ENCODE measurements at regions not wholly inside any gene's neighbourhood (a gene's known extent, or its start where the extent isn't known, plus 50 kb on each side); places are given as distances from the start of the nearest gene placed in this dataset.
"Not testable (repeated sequence)": the region's sequence is repeated elsewhere in the genome, so short reads cannot be mapped to it uniquely, and the experiment has no call there.

GRCh38 chr15:92772626-92773244 lies 117.2 kb upstream of the FAM174B start:
- TF ChIP-seq, protein P1, sequence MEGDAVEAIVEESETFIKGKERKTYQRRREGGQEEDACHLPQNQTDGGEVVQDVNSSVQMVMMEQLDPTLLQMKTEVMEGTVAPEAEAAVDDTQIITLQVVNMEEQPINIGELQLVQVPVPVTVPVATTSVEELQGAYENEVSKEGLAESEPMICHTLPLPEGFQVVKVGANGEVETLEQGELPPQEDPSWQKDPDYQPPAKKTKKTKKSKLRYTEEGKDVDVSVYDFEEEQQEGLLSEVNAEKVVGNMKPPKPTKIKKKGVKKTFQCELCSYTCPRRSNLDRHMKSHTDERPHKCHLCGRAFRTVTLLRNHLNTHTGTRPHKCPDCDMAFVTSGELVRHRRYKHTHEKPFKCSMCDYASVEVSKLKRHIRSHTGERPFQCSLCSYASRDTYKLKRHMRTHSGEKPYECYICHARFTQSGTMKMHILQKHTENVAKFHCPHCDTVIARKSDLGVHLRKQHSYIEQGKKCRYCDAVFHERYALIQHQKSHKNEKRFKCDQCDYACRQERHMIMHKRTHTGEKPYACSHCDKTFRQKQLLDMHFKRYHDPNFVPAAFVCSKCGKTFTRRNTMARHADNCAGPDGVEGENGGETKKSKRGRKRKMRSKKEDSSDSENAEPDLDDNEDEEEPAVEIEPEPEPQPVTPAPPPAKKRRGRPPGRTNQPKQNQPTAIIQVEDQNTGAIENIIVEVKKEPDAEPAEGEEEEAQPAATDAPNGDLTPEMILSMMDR (IDR thresholded peaks at IDR 0.05; ENCODE audit: insufficient read depth, low read length) = no peak
- no peak for DNase-seq (ENCODE audit: low read depth)
- no peak overlapping the region for H3K4me3 ChIP-seq (ENCODE audit: low read depth, low read length)

DNA sequence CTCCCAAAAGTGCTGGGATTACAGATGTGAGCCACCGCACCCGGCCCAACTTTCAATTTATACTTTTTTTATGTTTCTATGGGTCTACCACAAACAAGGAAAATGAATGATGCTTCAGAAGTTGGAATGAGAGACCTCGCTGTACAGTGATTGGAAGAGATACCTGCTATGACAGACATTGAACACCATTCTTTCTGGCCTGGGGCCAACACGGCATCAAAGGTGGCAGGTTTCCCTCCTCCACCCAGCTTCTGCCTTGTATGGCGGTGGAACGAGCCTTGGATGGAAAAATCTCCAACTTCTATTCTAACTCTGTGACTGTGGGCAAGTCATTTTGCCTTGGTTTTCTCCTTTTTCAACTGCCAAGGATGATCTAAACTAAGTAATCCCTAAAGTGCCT lies 117.8 kb upstream of the FAM174B start:
- H3K4me3 ChIP-seq (ENCODE audit: low read depth, low read length) = no peak overlapping the region
- DNase-seq (ENCODE audit: low read depth) = no peak
- TF ChIP-seq, protein P1 (IDR thresholded peaks at IDR 0.05; ENCODE audit: insufficient read depth, low read length) = no peak

- no peak for DNase-seq (ENCODE audit: low read depth)
- TF ChIP-seq, protein P1 (IDR thresholded peaks at IDR 0.05; ENCODE audit: insufficient read depth, low read length) = no peak
- no peak overlapping the region for H3K4me3 ChIP-seq (ENCODE audit: low read depth, low read length)
Measured at GRCh38 chr15:92779874-92780273, 120.2 kb upstream of the CHD2 start.

DNA sequence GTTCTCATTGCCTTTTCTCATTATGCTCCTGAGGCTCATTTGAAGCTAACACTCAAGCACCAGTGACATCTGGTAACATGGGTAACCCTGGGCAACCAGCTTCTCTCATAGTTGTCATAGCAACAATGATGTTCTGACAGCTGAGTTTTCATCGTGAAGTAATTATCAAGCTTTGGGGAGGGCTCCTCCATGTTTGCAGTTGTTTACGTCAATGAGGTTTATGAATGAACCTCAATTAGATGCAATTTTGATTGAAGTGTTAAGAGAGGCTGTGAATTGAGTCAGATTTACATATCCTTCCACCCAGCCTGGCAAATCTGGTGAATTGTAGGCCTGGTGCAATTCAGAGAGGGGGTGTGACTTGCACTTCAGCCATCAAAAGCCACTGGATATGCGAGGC lies 119.3 kb upstream of the CHD2 start:
- H3K4me3 ChIP-seq (ENCODE audit: low read depth, low read length) = no peak overlapping the region
- TF ChIP-seq, protein P1 (IDR thresholded peaks at IDR 0.05; ENCODE audit: insufficient read depth, low read length) = no peak
- no peak for DNase-seq (ENCODE audit: low read depth)

- H3K4me3 ChIP-seq (ENCODE audit: low read depth, low read length) = no peak overlapping the region
- TF ChIP-seq, protein P1 (IDR thresholded peaks at IDR 0.05; ENCODE audit: insufficient read depth, low read length) = no peak
- no peak for DNase-seq (ENCODE audit: low read depth)
Measured at GRCh38 chr15:92781925-92782453, 118.1 kb upstream of the CHD2 start.

DNA sequence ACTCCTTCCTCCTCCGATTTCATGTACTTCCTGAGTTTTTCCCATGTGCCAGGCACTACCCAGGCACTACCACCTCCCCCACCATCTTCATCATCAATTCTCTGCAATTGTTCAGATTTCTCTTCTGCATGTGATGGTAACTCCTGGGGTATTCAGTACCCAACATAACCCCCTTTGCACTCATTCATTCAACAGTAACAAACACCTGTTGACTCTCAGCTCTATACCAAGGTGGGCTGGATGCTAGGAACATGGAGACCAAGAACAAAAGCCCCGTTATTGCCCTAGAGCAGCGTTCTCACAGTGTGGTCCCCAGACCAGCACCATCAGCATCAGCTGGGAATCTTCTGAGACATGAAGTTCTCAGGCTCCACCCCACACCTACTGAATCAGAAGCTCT lies 113.0 kb upstream of the CHD2 start:
- TF ChIP-seq, protein P1 (IDR thresholded peaks at IDR 0.05; ENCODE audit: insufficient read depth, low read length) = no peak
- H3K4me3 ChIP-seq (ENCODE audit: low read depth, low read length) = no peak overlapping the region
- DNase-seq (ENCODE audit: low read depth) = no peak

DNA sequence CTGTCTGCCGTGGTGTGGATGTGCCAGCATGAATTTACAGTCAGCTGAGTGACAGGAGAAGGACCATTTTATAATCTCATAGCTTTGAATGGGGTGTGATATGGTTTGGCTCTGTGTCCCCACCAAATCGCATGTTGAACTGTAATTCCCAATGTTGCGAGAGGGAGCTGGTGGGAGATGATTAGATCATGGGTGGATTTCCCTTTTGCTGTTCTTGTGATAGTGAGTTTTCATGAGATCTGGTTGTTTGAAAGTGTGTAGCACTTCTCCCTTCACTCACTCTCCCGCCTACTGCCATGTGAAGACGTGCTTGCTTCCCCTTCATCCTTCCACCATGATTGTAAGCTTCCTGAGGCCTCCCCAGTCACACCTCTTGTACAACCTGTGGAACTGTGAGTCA lies 111.9 kb upstream of the CHD2 start:
- no peak overlapping the region for H3K4me3 ChIP-seq (ENCODE audit: low read depth, low read length)
- TF ChIP-seq, protein P1 (IDR thresholded peaks at IDR 0.05; ENCODE audit: insufficient read depth, low read length) = no peak
- DNase-seq (ENCODE audit: low read depth) = no peak

DNA sequence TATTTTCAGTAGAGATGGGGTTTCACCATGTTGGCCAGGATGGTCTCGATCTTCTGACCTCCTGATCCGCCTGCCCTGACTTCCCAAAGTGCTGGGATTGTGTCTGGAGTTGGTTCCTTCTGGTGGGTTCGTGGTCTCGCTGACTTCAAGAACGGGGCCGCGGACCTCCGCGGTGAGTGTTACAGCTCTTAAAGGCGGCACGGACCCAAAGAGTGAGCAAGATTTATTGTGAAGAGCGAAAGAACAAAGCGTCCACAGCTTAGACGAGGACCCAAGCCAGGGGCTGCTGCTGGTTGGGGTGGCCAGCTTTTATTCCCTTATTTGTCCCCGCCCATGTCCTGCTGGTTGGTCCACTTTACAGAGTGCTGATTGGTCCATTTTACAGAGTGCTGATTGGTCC lies 111.3 kb upstream of the CHD2 start:
- DNase-seq (ENCODE audit: low read depth); H3K4me3 ChIP-seq (ENCODE audit: low read depth, low read length): not testable (repeated sequence)

All from fibroblast of the aortic adventitia (primary cell).